EL (cell line): ENCODE measurements at regions not wholly inside any gene's neighbourhood (a gene's known extent, or its start where the extent isn't known, plus 50 kb on each side); places are given as distances from the start of the nearest gene placed in this dataset.
"Not testable (repeated sequence)": the region's sequence is repeated elsewhere in the genome, so short reads cannot be mapped to it uniquely, and the experiment has no call there.

Experiments
- DNase-seq: peaks from one replicate; pipeline ENCODE4 v3.0.0-alpha.2; 2016

DNA sequence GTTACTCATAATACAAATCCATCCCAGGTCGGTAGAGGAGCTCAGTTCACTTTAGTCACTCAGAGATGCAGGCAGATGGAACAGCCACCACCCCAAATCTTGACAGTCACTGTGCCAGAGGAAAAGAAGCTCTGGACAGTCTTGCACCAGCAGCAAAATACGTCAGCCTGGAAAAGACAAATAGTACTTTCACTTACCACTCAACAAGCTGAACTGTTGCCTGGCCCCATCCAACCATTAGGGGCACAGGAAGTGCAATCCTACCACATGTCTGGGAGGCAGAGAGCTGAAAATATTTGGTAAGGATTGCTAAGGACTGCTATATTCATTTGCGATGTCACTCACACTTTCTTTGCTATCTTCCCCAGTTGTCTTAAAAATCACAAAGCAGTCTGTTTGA lies 239.1 kb upstream of the TOX3 start:
- DNase-seq, result no peak

DNA sequence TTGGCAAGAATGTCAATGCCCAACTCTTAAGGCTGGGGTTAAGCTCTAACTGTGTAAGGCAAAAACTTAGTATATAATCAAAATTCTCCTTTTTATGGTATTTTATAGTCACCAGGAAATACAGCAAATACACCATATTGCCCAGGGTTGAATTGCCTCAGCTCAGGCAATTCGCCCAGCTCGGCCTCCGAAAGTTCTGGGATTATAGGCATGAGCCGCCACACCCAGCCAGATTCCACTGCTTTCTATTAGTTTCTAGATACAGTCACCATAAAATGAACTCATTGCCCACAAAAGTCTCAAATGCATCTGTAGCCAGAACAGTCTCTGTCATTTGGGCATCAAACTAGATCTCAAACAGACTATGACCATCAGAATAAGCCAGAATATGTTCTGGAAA lies 238.7 kb upstream of the TOX3 start:
- no peak for DNase-seq

DNA sequence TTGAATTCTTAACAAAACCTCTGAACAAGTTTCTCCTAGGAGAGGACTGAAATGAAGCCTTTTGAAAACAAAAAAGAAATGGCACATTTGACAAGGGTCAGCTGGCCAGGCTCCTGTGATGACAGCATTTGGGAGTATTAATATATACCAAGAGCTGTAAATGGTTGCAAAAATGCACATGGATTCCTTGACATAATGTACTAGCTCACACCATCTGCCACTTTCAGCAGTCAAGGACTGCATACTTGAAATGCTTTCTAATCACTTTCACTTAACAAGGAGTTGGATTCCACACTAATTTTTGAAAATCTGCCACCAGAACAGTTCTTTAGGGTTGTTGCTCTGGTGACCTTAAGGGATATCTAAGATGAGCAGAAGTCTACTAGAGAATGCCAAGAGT lies 236.7 kb upstream of the TOX3 start:
- DNase-seq, result no peak

DNA sequence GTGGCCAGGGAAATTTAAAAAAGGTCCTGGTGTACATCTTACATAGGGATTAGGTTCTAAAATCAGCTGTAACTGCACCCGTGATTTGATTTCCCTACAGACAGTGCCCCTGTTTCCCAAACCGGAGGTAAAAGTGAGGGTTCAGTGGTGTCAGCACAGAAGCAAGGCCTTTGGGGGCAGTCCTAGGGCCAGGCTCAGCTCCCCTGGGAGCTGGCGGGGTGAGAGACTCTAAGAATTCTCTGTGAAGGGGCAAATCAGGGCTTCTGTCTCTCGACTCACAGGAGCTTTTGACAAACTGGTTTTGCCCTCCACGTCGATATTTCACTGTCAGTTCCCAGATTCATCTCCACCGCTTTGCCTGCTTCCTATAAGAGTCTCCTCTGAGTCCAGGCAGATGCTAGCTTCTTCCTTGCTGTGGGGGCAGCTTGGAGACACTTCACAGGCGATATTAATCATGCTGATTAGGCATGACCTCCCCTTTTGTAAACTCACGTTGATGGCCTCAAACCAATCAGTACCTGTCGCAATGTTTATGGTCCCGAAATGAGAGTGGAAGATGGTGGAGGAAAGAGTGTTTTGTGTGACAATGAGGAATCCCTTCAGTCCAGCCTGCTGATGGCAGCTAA lies 234.2 kb upstream of the TOX3 start:
- no peak for DNase-seq

DNA sequence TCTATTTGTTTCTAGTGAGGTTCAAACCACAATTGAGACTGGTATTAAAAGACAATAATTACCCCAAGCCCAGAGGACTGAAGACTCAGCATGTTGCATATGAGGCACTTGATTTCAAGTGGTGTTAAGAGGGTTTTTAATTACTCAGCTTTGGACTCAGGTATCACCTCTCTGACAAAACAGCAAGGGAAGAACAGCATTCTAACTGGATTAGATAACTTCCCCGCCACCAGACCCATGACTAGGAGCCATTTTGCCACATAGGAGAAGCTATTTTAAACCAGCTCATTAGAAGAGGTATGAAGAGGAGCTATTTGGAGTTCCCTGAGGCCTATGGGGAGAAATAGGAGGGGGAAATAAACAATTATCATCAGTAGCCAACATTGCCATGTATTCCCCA lies 226.1 kb upstream of the TOX3 start:
- no peak for DNase-seq

- DNase-seq, result no peak
Measured at GRCh38 chr16:52770828-52771227, 223.9 kb upstream of the TOX3 start.

DNA sequence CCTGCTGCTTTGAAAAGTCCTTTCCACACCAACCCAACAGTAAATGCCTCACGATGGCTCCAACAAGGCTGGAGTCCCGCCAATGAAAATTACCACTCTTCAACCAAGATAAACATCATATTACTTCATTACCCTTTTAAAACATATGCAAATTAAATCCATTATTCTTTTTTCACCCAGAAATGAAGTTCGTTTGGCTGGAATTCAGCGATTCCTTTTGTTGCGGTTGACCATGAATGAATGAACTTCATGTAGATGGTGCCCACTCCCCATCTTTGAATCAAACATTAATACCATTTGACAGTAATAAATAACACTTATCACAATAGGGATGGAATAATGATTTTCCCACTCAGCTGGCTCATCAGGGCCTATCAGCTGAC lies 211.5 kb upstream of the TOX3 start:
- DNase-seq, result no peak

DNA sequence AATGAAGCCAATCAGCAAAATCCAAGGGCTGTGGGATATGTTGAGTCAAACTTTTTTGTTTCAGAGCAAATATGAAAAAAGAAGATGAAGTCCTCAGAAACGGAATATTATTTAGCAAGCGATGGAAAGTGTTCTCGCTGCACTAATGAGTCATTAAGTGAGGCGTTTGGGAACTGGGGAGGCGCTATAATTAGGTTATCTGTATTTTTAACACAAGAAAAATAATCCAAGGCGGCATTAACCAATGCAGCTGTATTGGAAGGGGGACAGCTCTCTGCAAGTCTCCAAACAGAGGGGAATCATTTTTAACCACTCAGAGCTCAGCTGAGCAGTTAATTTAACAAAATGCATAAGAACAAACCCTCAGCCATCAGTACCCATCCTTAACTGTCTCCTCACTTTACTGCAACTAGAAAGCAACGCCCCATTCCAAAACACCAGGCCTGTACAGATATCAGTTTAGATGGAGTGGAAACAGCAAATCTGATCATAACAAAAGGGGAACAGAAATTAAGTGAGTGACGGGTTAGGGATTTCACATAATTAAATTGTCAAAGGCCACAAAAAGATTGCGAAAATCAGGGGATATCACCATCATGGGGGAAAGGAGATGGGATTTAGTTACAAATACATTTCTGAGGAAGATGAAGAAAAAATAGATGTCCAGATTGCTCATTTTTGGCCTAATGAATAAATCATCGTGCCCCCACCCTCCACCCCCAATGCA lies 211.0 kb upstream of the TOX3 start:
- no peak for DNase-seq

DNA sequence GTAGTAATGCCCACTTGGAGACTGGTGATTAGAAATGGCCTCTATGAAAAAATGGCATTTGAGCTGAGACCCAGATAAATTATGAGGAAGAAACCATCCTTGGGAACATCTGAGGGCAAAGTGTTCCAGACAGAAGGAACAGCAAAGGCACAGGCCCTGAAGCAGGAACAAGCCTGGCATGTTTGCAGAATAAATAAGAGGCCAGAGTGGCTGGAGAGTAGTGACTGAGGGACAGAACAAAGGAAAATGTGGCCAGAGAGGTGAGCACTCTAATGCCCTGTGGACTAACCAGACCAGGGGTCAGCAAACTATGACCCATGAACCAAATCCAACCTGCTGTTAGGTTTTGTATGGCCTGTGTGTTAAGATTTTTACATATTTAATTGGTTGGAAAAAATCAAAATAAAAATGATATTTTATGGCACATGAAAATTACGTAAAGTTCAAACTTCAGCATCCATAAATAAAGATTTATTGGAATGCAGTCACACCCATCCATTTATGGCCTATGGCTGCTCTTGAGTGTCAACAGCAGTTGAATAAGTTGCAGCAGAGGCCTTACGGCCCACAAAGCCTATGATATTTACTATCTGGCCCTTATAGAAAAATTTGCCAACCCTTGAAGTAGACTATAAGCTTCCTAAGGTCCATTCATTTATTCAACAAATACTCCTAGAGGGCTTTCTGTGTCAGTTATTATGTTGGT lies 210.0 kb upstream of the TOX3 start:
- no peak for DNase-seq

GRCh38 chr16:52755396-52755795 lies 208.5 kb upstream of the TOX3 start:
- no peak for DNase-seq

DNA sequence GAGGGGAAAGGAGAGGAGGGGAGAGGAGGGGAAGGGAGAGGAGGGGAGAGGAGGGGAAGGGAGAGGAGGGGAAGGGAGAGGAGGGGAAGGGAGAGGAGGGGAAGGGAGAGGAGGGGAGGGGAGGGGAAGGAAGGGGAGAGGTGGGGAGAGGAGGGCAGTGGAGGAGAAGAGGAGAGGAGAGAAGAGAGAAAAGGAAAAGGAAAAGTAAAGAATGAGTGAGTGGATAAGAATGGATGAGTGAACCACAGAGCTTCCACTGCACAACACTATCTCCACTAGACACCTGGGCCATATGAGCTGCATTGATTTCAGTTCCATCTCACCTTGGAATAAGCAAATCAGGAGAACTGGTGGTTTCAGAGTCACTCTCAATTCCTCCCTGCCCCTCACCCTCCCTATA lies 204.1 kb upstream of the TOX3 start:
- no peak for DNase-seq

DNA sequence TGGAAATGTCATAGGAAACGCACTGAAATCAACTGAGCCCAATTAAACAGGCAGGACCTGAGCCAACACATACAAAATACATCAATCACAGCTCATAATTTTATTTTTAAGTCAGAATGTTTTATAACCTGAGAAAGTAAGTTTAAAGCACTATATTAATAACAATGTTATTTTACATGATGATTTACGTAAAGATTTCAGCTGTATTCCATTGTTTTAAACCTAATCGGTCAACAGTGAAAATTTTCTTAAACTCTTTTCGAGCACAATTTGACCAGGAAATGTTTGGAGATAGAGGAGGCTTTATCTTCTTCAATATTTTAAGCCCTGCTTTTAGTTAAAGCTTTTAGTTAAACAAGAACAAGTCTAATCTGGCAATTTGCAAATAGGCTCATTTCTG lies 201.8 kb upstream of the TOX3 start:
- no peak for DNase-seq

- DNase-seq, result no peak
Measured at GRCh38 chr16:52747088-52747595, 200.2 kb upstream of the TOX3 start.

GRCh38 chr16:52743707-52744106 lies 196.8 kb upstream of the TOX3 start:
- no peak for DNase-seq

GRCh38 chr16:52742608-52743170 lies 195.7 kb upstream of the TOX3 start:
- no peak for DNase-seq

DNA sequence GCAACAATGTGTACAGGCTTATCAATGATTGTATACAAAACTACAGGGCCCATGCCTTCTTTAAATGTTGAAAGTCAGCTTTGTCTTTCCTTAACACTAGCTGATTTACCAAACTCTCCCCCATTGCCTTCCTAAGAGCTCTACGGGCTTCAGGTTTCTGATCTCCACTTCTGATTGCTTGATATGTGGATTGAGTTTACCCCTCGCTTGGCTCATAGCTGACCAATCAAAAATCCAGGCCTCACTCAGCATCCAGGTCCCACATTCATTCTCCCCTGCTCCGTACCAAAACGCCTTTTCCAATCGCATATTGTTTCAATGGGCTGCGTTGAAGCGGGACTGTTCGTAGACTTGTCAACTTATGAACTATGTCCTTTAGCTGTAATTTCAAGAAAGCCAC lies 195.1 kb upstream of the TOX3 start:
- no peak for DNase-seq

GRCh38 chr16:52741351-52741750 lies 194.4 kb upstream of the TOX3 start:
- no peak for DNase-seq

DNA sequence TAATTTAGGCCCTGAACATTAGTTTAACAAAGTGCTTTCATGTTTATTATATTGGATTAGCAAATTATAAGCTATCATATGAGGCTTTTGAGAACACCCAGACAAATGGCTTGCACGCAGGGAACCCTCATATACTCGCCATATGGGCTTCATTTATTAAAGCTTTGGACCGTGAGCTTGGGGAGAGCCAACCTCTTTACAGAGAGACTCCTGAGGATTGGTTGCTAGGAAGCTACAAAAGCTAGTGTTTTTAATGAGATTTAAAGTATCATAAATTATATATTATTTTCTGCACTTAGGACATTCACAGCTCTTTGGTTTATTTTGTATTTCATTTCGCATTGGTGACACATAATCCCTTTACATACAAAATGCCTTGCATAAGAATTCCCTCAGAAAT lies 193.8 kb upstream of the TOX3 start:
- no peak for DNase-seq

DNA sequence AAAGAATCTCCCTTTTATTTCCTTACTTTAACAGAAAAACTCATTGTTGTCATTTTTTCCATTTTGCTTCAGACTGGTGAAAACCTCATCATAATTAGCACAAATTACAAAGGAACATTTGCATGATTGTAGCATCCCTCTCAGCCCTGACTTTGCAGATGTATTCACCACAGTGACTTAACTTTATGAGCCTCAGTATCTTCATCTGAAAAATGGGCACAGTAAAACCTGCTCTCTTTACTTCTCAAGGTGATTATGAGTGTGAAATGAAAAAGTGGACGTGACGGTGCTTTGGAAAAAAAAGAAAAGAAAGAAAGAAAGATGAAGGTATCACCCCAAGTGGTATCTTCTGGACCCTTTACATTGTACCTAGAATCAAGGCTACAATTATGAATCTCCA lies 193.4 kb upstream of the TOX3 start:
- no peak for DNase-seq

DNA sequence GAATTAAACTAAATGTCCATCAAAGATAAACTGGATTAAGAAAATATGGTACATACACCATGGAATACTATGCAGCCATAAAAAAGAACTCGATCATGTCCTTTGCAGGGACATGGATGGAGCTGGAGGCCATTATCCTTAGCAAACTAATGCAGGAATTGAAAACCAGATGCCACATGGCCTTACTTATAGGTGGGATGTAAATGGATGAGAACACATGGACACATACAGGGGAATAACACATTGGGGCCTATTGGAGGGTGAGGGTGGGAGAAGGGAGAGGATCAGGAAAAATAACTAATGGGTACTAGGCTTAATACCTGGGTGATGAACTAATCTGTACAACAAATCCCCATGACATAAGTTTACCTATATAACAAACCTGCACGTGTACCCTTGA lies 192.0 kb upstream of the TOX3 start:
- not testable (repeated sequence) for DNase-seq

GRCh38 chr16:52731219-52731875 lies 184.4 kb upstream of the TOX3 start:
- DNase-seq, result no peak

GRCh38 chr16:52729731-52730130 lies 182.8 kb upstream of the TOX3 start:
- DNase-seq, result no peak

GRCh38 chr16:52727849-52728248 lies 180.9 kb upstream of the TOX3 start:
- DNase-seq, result no peak
